ENCODE measurements at regions not wholly inside any gene's neighbourhood (a gene's known extent, or its start where the extent isn't known, plus 50 kb on each side); places are given as distances from the start of the nearest gene placed in this dataset.
"Not testable (repeated sequence)": the region's sequence is repeated elsewhere in the genome, so short reads cannot be mapped to it uniquely, and the experiment has no call there.

GRCh38 chr22:25461301-25461700 is 103.2 kb upstream of the GRK3 start:
- Histone ChIP-seq H3K36me3 (ENCODE audit: control insufficient read depth, insufficient read depth, low read length) (peaks cover 16% of the 10 kb centered on the region), H3K27me3 (replicated peaks; ENCODE audit: control insufficient read depth, insufficient read depth, low read length) (no peaks in the 10 kb centered on the region), H3K4me3 (replicated peaks; ENCODE audit: low read depth, low read length) (no peak overlapping the region)
- TF ChIP-seq CTCF (IDR thresholded peaks at IDR 0.05; ENCODE audit: insufficient read depth, low read length, poor library complexity, severe bottlenecking): no peak
- no peak for DNase-seq (ENCODE audit: extremely low read depth, insufficient read length)

DNA sequence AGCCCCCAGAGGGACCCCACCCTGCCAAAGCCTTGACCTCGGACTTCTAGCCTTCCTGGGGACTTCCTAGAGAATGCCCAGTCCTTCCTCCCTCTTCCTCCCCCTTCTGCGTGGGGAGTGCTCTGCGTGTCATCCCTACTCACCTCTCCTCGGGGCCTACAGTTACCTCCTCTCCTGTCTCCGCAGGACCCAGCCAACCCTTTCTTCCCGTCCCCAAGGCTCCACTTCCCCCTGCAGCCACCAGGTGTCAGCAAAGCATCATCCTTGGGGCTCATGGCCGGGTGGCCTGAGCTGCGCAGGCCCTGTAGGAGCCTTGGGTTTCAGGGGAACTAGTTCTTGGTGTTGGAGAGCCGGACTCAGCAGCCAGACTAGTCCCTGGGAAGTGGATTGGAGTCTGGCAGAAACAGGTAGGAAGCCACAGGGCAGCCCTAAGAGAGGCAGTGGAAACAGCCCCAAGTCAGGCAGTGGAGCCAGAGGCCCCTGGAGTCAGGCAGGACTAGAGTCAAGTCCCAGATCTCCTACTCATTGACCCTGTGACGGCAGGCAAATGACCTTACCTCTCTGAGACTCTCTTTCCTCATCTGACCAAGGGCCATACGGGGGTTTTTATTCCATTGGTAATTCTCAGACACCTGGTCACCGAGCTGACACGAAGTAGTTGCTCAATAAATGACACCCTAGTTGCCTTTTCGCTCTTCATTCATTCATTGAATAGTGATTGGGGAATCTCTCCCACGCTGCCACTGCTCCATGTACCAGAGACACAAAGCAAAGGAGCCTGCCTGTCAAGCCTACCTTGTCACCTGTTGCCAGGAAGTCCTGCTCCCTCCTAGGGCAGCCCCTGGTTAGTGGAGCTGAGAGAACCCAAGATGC is 101.8 kb upstream of the GRK3 start:
- peaks cover 14% of the 10 kb centered on the region for H3K36me3 ChIP-seq (ENCODE audit: control insufficient read depth, insufficient read depth, low read length)
- H3K4me3 ChIP-seq (replicated peaks; ENCODE audit: low read depth, low read length); H3K27me3 ChIP-seq (replicated peaks; ENCODE audit: control insufficient read depth, insufficient read depth, low read length): not testable (repeated sequence)
- peak; percentile 74 for DNase-seq (ENCODE audit: extremely low read depth, insufficient read length)
- TF ChIP-seq CTCF (IDR thresholded peaks at IDR 0.05; ENCODE audit: insufficient read depth, low read length, poor library complexity, severe bottlenecking): peak; percentile 98

GRCh38 chr22:25463347-25463628 is 101.2 kb upstream of the GRK3 start:
- peaks cover 14% of the 10 kb centered on the region for H3K36me3 ChIP-seq (ENCODE audit: control insufficient read depth, insufficient read depth, low read length)
- not testable (repeated sequence) for H3K4me3 ChIP-seq (replicated peaks; ENCODE audit: low read depth, low read length); DNase-seq (ENCODE audit: extremely low read depth, insufficient read length); H3K27me3 ChIP-seq (replicated peaks; ENCODE audit: control insufficient read depth, insufficient read depth, low read length)

GRCh38 chr22:25464326-25464725 is 100.1 kb upstream of the GRK3 start:
- not testable (repeated sequence) for H3K36me3 ChIP-seq (ENCODE audit: control insufficient read depth, insufficient read depth, low read length); H3K27me3 ChIP-seq (replicated peaks; ENCODE audit: control insufficient read depth, insufficient read depth, low read length); DNase-seq (ENCODE audit: extremely low read depth, insufficient read length); H3K4me3 ChIP-seq (replicated peaks; ENCODE audit: low read depth, low read length)

- no peak for DNase-seq (ENCODE audit: extremely low read depth, insufficient read length)
- H3K27me3 ChIP-seq (replicated peaks; ENCODE audit: control insufficient read depth, insufficient read depth, low read length): no peaks in the 10 kb centered on the region
- no peak overlapping the region for H3K4me3 ChIP-seq (replicated peaks; ENCODE audit: low read depth, low read length)
- peaks cover 3% of the 10 kb centered on the region for H3K36me3 ChIP-seq (ENCODE audit: control insufficient read depth, insufficient read depth, low read length)
- no peak for TF ChIP-seq CTCF (IDR thresholded peaks at IDR 0.05; ENCODE audit: insufficient read depth, low read length, poor library complexity, severe bottlenecking)
These were observed 98.5 kb upstream of the GRK3 start for GRCh38 chr22:25465949-25466348.

DNA sequence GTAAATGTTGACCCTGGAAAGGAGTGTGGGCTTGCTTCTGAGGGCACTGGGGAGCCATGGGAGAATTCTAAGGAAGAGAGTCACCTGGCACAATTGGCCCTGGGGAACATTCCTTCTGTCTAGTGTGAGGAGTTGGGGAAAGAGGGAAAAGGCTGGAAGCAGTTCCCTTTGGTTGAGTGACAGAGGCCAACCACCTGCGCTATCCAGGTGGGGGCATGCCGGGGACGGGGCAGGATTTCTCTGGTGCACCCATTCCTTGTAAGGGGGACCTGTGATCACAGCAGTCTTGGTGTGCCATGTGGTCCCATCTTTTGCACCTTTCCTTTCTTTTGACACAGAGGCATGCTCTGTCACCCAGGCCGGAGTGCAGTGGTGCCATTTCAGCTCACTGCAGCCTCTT is 92.1 kb upstream of the GRK3 start:
- Histone ChIP-seq H3K4me3 (replicated peaks; ENCODE audit: low read depth, low read length) (no peak overlapping the region), H3K36me3 (ENCODE audit: control insufficient read depth, insufficient read depth, low read length) (no peaks in the 10 kb centered on the region), H3K27me3 (replicated peaks; ENCODE audit: control insufficient read depth, insufficient read depth, low read length) (no peaks in the 10 kb centered on the region)
- TF ChIP-seq CTCF (IDR thresholded peaks at IDR 0.05; ENCODE audit: insufficient read depth, low read length, poor library complexity, severe bottlenecking): no peak
- no peak for DNase-seq (ENCODE audit: extremely low read depth, insufficient read length)

Data from GM06990 (cell line).